ENCODE measurements at regions not wholly inside any gene's neighbourhood (a gene's known extent, or its start where the extent isn't known, plus 50 kb on each side); places are given as distances from the start of the nearest gene placed in this dataset.

DNA sequence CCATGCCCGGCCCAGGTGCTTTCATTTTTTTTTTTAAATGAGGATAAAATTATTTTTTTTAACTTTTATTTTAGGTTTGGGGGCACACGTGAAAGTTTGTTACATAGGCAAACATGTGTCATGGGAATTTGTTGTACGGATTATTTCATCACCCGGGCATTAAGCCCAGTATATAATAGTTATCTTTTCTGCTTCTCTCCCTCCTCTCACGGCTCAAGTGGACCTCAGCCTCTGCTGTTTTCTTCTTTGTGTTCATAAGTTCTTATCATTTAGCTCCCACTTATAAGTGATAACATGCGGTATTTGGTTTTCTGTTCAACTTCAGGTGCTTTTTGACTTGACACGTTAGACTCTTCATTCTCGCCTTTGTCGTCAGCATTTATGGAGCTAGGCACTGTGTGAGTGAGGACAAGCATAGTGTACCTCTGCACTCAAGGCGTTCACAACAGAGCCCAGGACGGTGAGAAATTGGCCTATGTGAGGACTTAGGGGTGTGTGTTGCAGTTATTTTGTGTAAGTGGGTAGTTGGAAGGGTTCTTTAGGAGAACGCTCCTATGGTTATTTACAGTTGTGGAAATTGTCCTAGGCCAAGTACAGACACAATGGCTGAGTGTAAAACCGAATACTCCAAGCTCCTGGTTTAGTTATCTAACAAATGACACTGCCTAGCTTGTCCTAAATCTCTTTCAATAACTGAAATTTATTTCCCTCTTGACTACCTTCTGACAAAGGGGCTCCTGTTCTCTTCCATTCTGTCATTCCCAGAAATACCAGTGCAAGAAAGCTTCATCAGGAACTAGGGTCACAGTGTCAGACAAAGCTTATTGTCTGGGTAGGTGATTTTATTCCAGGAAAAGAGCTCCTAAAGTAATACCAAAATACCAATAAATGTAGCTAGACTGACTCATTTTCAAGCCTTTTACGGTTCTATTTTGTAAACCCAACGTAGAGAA is 200.5 kb upstream of the PRICKLE1 start:
- peaks cover 16 to 20% of the 10 kb centered on the region in 2 experiments; a peak in 3 of 4 replicates for H3K4me1 ChIP-seq (ENCODE audit: control insufficient read depth in 1 of 2, insufficient read depth in 2 of 2, low read length in 2 of 2)
- H3K4me3 ChIP-seq (replicated peaks in 1 of 2; ENCODE audit: low read depth in 1 of 2, low read length in 2 of 2) = peak overlapping the region in 1 of 2 experiments; percentile 8; a peak in 1 of 4 replicates
- no peaks in the 10 kb centered on the region for H3K27me3 ChIP-seq (ENCODE audit: insufficient read depth, low read length)
- H3K4me2 ChIP-seq (ENCODE audit: low read length) = peak overlapping the region; percentile 46
- H3K9ac ChIP-seq (ENCODE audit: low read length) = no peak overlapping the region
- DNase-seq (ENCODE audit: low read depth, low spot score) = peak; percentile 22
- H3K9me2 ChIP-seq (ENCODE audit: insufficient read depth) = no peaks in the 10 kb centered on the region; the same call in 1 of the 2 replicates
- no peaks in the 10 kb centered on the region for H3K79me2 ChIP-seq (ENCODE audit: insufficient read depth, low read length)
- no TSS peak for BruUV-seq (replicated peaks)
- ChIA-PET POLR2A (interaction anchor here (0.6 kb wide), 1 partner anchor 1983 kb away, joined by 3 read pairs; no protein-coding TSS in a partner anchor), RAD21 (ENCODE audit: low non-redundant PET in 1 of 2, low total read pairs in 2 of 2, uncharacterized antibody in 2 of 2, unreplicated experiment in 2 of 2) (interaction anchor here in 1 of 2 experiments (1.1 kb wide), 1 partner anchor 33 kb away, joined by 3 read pairs; no protein-coding TSS in a partner anchor), CTCF (interaction anchor here (1.3 kb wide), 1 partner anchor 492 kb away, joined by 4 read pairs; no protein-coding TSS in a partner anchor)
- H3K9me3 ChIP-seq (ENCODE audit: control insufficient read depth in 1 of 2, insufficient read depth in 1 of 2, low read depth in 1 of 2, low read length in 2 of 2) = no peaks in the 10 kb centered on the region
- H4K20me1 ChIP-seq (ENCODE audit: insufficient read depth) = no peaks in the 10 kb centered on the region
- intact Hi-C loops (cut with micrococcal nuclease) = no loop called here
- H3K36me3 ChIP-seq (ENCODE audit: control insufficient read depth in 1 of 2, insufficient read depth in 2 of 2, low read length in 2 of 2) = no peaks in the 10 kb centered on the region
- H3K27ac ChIP-seq (ENCODE audit: low read depth, low read length) = no peak overlapping the region
- TF ChIP-seq POLR2A (IDR thresholded peaks at IDR 0.05; ENCODE audit: borderline replicate concordance, extremely low read depth, insufficient read depth, insufficient read length) (no peak), EZH2 (IDR thresholded peaks at IDR 0.05) (no peak), CBX3 (IDR thresholded peaks at IDR 0.05; ENCODE audit: low read depth) (no peak), SP1 (IDR thresholded peaks at IDR 0.05; ENCODE audit: low read depth) (no peak), CTCF (IDR thresholded peaks at IDR 0.05 in 2 of 3, conservative IDR thresholded peaks at IDR 0.05 in 1 of 3; ENCODE audit: borderline replicate concordance in 1 of 3, insufficient read depth in 1 of 3, low read depth in 2 of 3, low read length in 2 of 3) (no peak), FOSL1 (IDR thresholded peaks at IDR 0.05; ENCODE audit: low read depth) (no peak), CEBPB (IDR thresholded peaks at IDR 0.05; ENCODE audit: low read depth) (no peak), ZNF274 (IDR thresholded peaks at IDR 0.05; ENCODE audit: low read depth, low read length) (no peak), YY1 (IDR thresholded peaks at IDR 0.05; ENCODE audit: extremely low read depth, insufficient replicate concordance, low read depth, low read length) (no peak), JUND (IDR thresholded peaks at IDR 0.05) (no peak), SIN3A (IDR thresholded peaks at IDR 0.05; ENCODE audit: low read depth) (no peak)
- TF ChIP-seq, protein P1, sequence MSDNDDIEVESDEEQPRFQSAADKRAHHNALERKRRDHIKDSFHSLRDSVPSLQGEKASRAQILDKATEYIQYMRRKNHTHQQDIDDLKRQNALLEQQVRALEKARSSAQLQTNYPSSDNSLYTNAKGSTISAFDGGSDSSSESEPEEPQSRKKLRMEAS (IDR thresholded peaks at IDR 0.05) = no peak
- no peak overlapping the region for H2AFZ ChIP-seq (ENCODE audit: low read depth, low read length, poor library complexity, severe bottlenecking)
- ATAC-seq = peak; percentile 68
